ENCODE measurements at regions not wholly inside any gene's neighbourhood (a gene's known extent, or its start where the extent isn't known, plus 50 kb on each side); places are given as distances from the start of the nearest gene placed in this dataset.

- no peaks in the 10 kb centered on the region for H3K4me1 ChIP-seq
These were observed 156.2 kb upstream of the SEMA6D start for GRCh38 chr15:47561102-47561501.

GRCh38 chr15:47565949-47566348 lies 151.4 kb upstream of the SEMA6D start:
- no peak overlapping the region for H3K27ac ChIP-seq (replicated peaks)
- no peaks in the 10 kb centered on the region for H3K27me3 ChIP-seq (ENCODE audit: low read depth)
- no peaks in the 10 kb centered on the region for H3K36me3 ChIP-seq
- peaks cover 1% of the 10 kb centered on the region for H3K4me1 ChIP-seq
- DNase-seq = no peak
- intact Hi-C loops (cut with micrococcal nuclease) = no loop called here
- H3K4me3 ChIP-seq = no peak overlapping the region
- H3K9me3 ChIP-seq (replicated peaks) = peaks cover 11% of the 10 kb centered on the region
- no peak for TF ChIP-seq CTCF (IDR thresholded peaks at IDR 0.05; ENCODE audit: borderline replicate concordance)

More at GRCh38 chr15:47561102-47561501, 156.2 kb upstream of the SEMA6D start:
- DNase-seq = no peak
- no peak overlapping the region for H3K4me3 ChIP-seq
- TF ChIP-seq CTCF (IDR thresholded peaks at IDR 0.05; ENCODE audit: borderline replicate concordance) = no peak
- H3K27me3 ChIP-seq (ENCODE audit: low read depth) = no peaks in the 10 kb centered on the region
- peaks cover 22% of the 10 kb centered on the region for H3K9me3 ChIP-seq (replicated peaks)
- no peaks in the 10 kb centered on the region for H3K36me3 ChIP-seq
- intact Hi-C loops (cut with micrococcal nuclease) = no loop called here
- H3K27ac ChIP-seq (replicated peaks) = no peak overlapping the region

GRCh38 chr15:47566610-47567009 lies 150.7 kb upstream of the SEMA6D start:
- H3K4me1 ChIP-seq = peaks cover 5% of the 10 kb centered on the region
- H3K36me3 ChIP-seq = no peaks in the 10 kb centered on the region
- peaks cover 5% of the 10 kb centered on the region for H3K9me3 ChIP-seq (replicated peaks)
- H3K27ac ChIP-seq (replicated peaks) = no peak overlapping the region
- no peaks in the 10 kb centered on the region for H3K27me3 ChIP-seq (ENCODE audit: low read depth)
- no peak for TF ChIP-seq CTCF (IDR thresholded peaks at IDR 0.05; ENCODE audit: borderline replicate concordance)
- intact Hi-C loops (cut with micrococcal nuclease) = no loop called here
- no peak for DNase-seq
- H3K4me3 ChIP-seq = no peak overlapping the region

- H3K36me3 ChIP-seq = no peaks in the 10 kb centered on the region
- no peak overlapping the region for H3K27ac ChIP-seq (replicated peaks)
- no peaks in the 10 kb centered on the region for H3K9me3 ChIP-seq (replicated peaks)
- DNase-seq = no peak
- intact Hi-C loops (cut with micrococcal nuclease) = no loop called here
- no peaks in the 10 kb centered on the region for H3K27me3 ChIP-seq (ENCODE audit: low read depth)
- H3K4me3 ChIP-seq = no peak overlapping the region
- H3K4me1 ChIP-seq = peaks cover 5% of the 10 kb centered on the region
- no peak for TF ChIP-seq CTCF (IDR thresholded peaks at IDR 0.05; ENCODE audit: borderline replicate concordance)
These were observed 149.3 kb upstream of the SEMA6D start for GRCh38 chr15:47568030-47568429.

- Histone ChIP-seq H3K27ac (replicated peaks) (no peak overlapping the region), H3K4me1 (peaks cover 5% of the 10 kb centered on the region), H3K36me3 (no peaks in the 10 kb centered on the region), H3K9me3 (replicated peaks) (no peaks in the 10 kb centered on the region), H3K27me3 (ENCODE audit: low read depth) (no peaks in the 10 kb centered on the region), H3K4me3 (no peak overlapping the region)
- DNase-seq = no peak
- intact Hi-C loops (cut with micrococcal nuclease) = no loop called here
- no peak for TF ChIP-seq CTCF (IDR thresholded peaks at IDR 0.05; ENCODE audit: borderline replicate concordance)
These were observed 147.3 kb upstream of the SEMA6D start for GRCh38 chr15:47570044-47570443.

- H3K36me3 ChIP-seq = no peaks in the 10 kb centered on the region
- H3K4me1 ChIP-seq = peaks cover 5% of the 10 kb centered on the region
- TF ChIP-seq CTCF (IDR thresholded peaks at IDR 0.05; ENCODE audit: borderline replicate concordance) = no peak
- intact Hi-C loops (cut with micrococcal nuclease) = no loop called here
- no peak overlapping the region for H3K27ac ChIP-seq (replicated peaks)
- DNase-seq = no peak
- H3K4me3 ChIP-seq = no peak overlapping the region
- no peaks in the 10 kb centered on the region for H3K9me3 ChIP-seq (replicated peaks)
- no peaks in the 10 kb centered on the region for H3K27me3 ChIP-seq (ENCODE audit: low read depth)
These were observed 146.9 kb upstream of the SEMA6D start for GRCh38 chr15:47570451-47570850.
